Kidney epithelial cell (primary cell): ENCODE measurements at regions not wholly inside any gene's neighbourhood (a gene's known extent, or its start where the extent isn't known, plus 50 kb on each side); places are given as distances from the start of the nearest gene placed in this dataset.
"Not testable (repeated sequence)": the region's sequence is repeated elsewhere in the genome, so short reads cannot be mapped to it uniquely, and the experiment has no call there.

Source experiments
- DNase-seq: peaks from one replicate; pipeline ENCODE4 v3.0.0-alpha.2; 2010; ENCODE audit warnings: low read depth
- H3K27me3 ChIP-seq: 2 replicates; pipeline ENCODE4 v1.6.0; 2011; ENCODE audit warnings: low read length; ENCODE audit not compliant: control insufficient read depth, insufficient read depth
- H3K36me3 ChIP-seq: 2 replicates; pipeline ENCODE4 v1.5.1; 2011; ENCODE audit warnings: low read length; ENCODE audit not compliant: control insufficient read depth, insufficient read depth
- H3K4me3 ChIP-seq: 2 replicates; pipeline ENCODE4 v1.5.1; 2011; ENCODE audit warnings: low read depth, mild to moderate bottlenecking, control low read depth, low read length
- CTCF ChIP-seq: IDR thresholded peaks from 2 replicates; pipeline ENCODE4 v1.5.1; 2011; ENCODE audit warnings: mild to moderate bottlenecking, moderate library complexity, low read length, control low read depth, inconsistent platforms; ENCODE audit not compliant: insufficient read depth, poor library complexity, severe bottlenecking

GRCh38 chr10:4405828-4406227 is 420.2 kb upstream of the AKR1E2 start:
- H3K36me3 ChIP-seq: no peaks in the 10 kb centered on the region
- H3K27me3 ChIP-seq: no peaks in the 10 kb centered on the region
- TF ChIP-seq CTCF: no peak

GRCh38 chr10:4403638-4404252 is 422.3 kb upstream of the AKR1E2 start:
- DNase-seq: no peak
- no peak overlapping the region for H3K4me3 ChIP-seq
- H3K27me3 ChIP-seq: no peaks in the 10 kb centered on the region
- TF ChIP-seq CTCF: no peak
- no peaks in the 10 kb centered on the region for H3K36me3 ChIP-seq

More at GRCh38 chr10:4405828-4406227, 420.2 kb upstream of the AKR1E2 start:
- H3K4me3 ChIP-seq: no peak overlapping the region
- DNase-seq: no peak

DNA sequence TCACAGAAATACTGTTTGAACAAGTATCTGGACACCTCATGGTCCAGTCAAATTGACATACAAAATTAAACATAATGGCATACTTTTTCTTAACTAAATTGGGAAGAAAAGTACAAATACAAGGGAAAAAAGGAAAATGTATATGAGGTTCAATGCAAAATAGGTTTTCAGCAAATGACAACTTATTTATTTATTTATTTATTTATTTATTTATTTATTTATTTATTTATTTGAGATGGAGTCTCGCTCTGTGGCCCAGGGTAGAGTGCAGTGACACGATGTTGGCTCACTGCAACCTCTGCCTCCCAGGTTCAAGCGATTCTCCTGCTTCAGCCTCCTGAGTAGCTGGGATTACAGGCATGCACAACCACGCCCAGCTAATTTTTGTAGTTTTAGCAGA is 424.9 kb upstream of the AKR1E2 start:
- DNase-seq, H3K36me3 ChIP-seq, H3K27me3 ChIP-seq, H3K4me3 ChIP-seq: not testable (repeated sequence)

- no peaks in the 10 kb centered on the region for H3K27me3 ChIP-seq
- no peak for TF ChIP-seq CTCF
- H3K4me3 ChIP-seq: no peak overlapping the region
- H3K36me3 ChIP-seq: no peaks in the 10 kb centered on the region
- no peak for DNase-seq
These were observed 426.5 kb upstream of the AKR1E2 start for GRCh38 chr10:4399556-4399955.

DNA sequence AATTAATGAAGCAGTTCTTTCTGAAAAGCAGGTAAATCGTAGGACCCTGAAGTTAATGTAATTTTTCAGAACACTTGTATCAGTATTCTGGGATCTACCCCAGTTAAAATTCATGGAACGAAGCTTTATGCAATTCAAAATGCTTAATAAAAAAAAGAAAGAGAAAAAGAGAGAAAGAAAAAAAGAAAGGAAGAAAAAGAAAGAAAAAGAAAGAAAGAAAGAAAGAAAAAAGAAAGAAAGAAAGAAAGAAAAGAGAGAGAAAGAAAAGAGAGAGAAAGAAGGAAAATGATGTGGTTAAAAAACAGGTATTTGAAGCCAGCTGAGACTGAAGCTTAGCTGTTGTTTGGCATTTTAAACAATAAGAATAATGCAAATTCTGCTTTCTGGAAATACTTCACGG is 427.4 kb upstream of the AKR1E2 start:
- TF ChIP-seq CTCF: no peak
- DNase-seq: no peak
- Histone ChIP-seq H3K36me3 (no peaks in the 10 kb centered on the region), H3K4me3 (no peak overlapping the region), H3K27me3 (no peaks in the 10 kb centered on the region)

- no peaks in the 10 kb centered on the region for H3K27me3 ChIP-seq
- DNase-seq: no peak
- TF ChIP-seq CTCF: no peak
- H3K4me3 ChIP-seq: no peak overlapping the region
- H3K36me3 ChIP-seq: no peaks in the 10 kb centered on the region
These were observed 428.7 kb upstream of the AKR1E2 start for GRCh38 chr10:4397337-4397736.
